Right lobe of liver (tissue), 6 donors: ENCODE measurements at regions not wholly inside any gene's neighbourhood (a gene's known extent, or its start where the extent isn't known, plus 50 kb on each side); places are given as distances from the start of the nearest gene placed in this dataset.

Experiments
- ATAC-seq, 4 donors: fragments of 200-7000 bp; cut with Tn5 transposase; one replicate each; pipeline ENCODE4 v1.9.1; 2020; ENCODE audit warnings: mild to moderate bottlenecking in 4 of 4, moderate library complexity in 4 of 4
- DNase-seq, 3 donors: peaks; one replicate each; pipeline ENCODE4 v3.0.0-alpha.2; 2020
- H3K27ac ChIP-seq, 3 donors: fragments of 200-600 bp; one replicate each; pipeline ENCODE4 v1.8.0; 2022
- H3K27me3 ChIP-seq, 2 donors: fragments of 200-600 bp; one replicate each; pipeline ENCODE4 v1.8.0; 2022
- H3K36me3 ChIP-seq, 4 donors: fragments of 200-600 bp; sonication (generic) in 1 of 4; one replicate each; pipeline versions ENCODE4 v1.5.1 to v1.8.0; 2017 to 2022; ENCODE audit warnings: control low read depth in 1 of 4
- H3K4me1 ChIP-seq, 4 donors: fragments of 200-600 bp; sonication (generic) in 1 of 4; one replicate each; pipeline versions ENCODE4 v1.5.1 to v1.8.0; 2017 to 2022; ENCODE audit warnings: control low read depth in 1 of 4
- H3K4me3 ChIP-seq, 3 donors: fragments of 200-600 bp; one replicate each; pipeline ENCODE4 v1.8.0; 2022
- H3K9me3 ChIP-seq, 4 donors: fragments of 200-600 bp; sonication (generic) in 1 of 4; one replicate each; pipeline versions ENCODE4 v1.5.1 to v1.8.0; 2017 to 2022; ENCODE audit warnings: control low read depth in 1 of 4
- CTCF ChIP-seq, 4 donors: fragments of 200-600 bp in 3 of 4; fragments of 450-650 bp in 1 of 4; IDR thresholded peaks; one replicate each; pipeline versions ENCODE4 v1.5.1 to v1.8.0; 2016 to 2022; ENCODE audit warnings: antibody characterized with exemption in 4 of 4, mild to moderate bottlenecking in 2 of 4
- POLR2A ChIP-seq: fragments of 450-650 bp; IDR thresholded peaks from one replicate; pipeline ENCODE4 v1.6.1; 2017; ENCODE audit warnings: antibody characterized with exemption, mild to moderate bottlenecking
- WGBS: methylation state at CpG from one replicate; pipeline ENCODE4 v1.1.6; 2018; ENCODE audit warnings: low coverage, low lambda C conversion rate; ENCODE audit not compliant: insufficient coverage; ENCODE audit errors: missing lambda C conversion rate; 5-methylcytosine and 5-hydroxymethylcytosine counted together
- intact Hi-C, 2 donors: fragments of 100-400 bp; cut with DNase I; formaldehyde crosslinking; loops; one replicate each; pipeline versions ENCODE4 v1.11.2 to v1.14.1; 2022
- donor health status: DM: no; HTN: yes; CAD: no.
- donor health status: DM: no; HTN: no; CAD: no.
- donor health status: DM: no; HTN: no; CAD: no.
- donor health status: DM: no; HTN: yes; CAD: no.
- donor health status: DM: no; HTN: yes; CAD: no.

GRCh38 chr16:16992975-16993765 lies 477.6 kb downstream of the XYLT1 start:
- Histone ChIP-seq H3K4me1 (no peaks in the 10 kb centered on the region), H3K36me3 (no peaks in the 10 kb centered on the region), H3K4me3 (no peak overlapping the region), H3K9me3 (no peaks in the 10 kb centered on the region), H3K27ac (no peak overlapping the region), H3K27me3 (no peaks in the 10 kb centered on the region)
- ATAC-seq (no peak), DNase-seq (no peak)
- WGBS, result 22% methylated on average over 13 of the region's 13 CpGs
- intact Hi-C loops, result no loop called here
- TF ChIP-seq CTCF (IDR thresholded peaks at IDR 0.05), result no peak
- TF ChIP-seq POLR2A, result no peak

GRCh38 chr16:16994831-16995230 lies 475.9 kb downstream of the XYLT1 start:
- ATAC-seq (no peak), DNase-seq (no peak)
- WGBS, result 52% methylated on average over 5 of the region's 5 CpGs
- TF ChIP-seq CTCF (IDR thresholded peaks at IDR 0.05), result no peak
- TF ChIP-seq POLR2A, result no peak
- Histone ChIP-seq H3K9me3 (no peaks in the 10 kb centered on the region), H3K4me1 (no peaks in the 10 kb centered on the region), H3K27ac (no peak overlapping the region), H3K4me3 (no peak overlapping the region), H3K36me3 (no peaks in the 10 kb centered on the region), H3K27me3 (no peaks in the 10 kb centered on the region)
- intact Hi-C loops, result no loop called here

GRCh38 chr16:16996827-16997226 lies 473.9 kb downstream of the XYLT1 start:
- no peak overlapping the region for H3K27ac ChIP-seq
- ATAC-seq (no peak), DNase-seq (no peak)
- WGBS, result 50% methylated on average over 3 of the region's 3 CpGs
- H3K4me1 ChIP-seq, result no peaks in the 10 kb centered on the region
- no peak overlapping the region for H3K4me3 ChIP-seq
- TF ChIP-seq POLR2A (no peak), CTCF (IDR thresholded peaks at IDR 0.05) (no peak)
- no peaks in the 10 kb centered on the region for H3K36me3 ChIP-seq
- no peaks in the 10 kb centered on the region for H3K27me3 ChIP-seq
- intact Hi-C loops, result no loop called here
- H3K9me3 ChIP-seq, result no peaks in the 10 kb centered on the region

GRCh38 chr16:16997349-16997748 lies 473.4 kb downstream of the XYLT1 start:
- H3K4me3 ChIP-seq, result no peak overlapping the region
- TF ChIP-seq CTCF (IDR thresholded peaks at IDR 0.05) (no peak), POLR2A (no peak)
- no peak overlapping the region for H3K27ac ChIP-seq
- ATAC-seq (no peak), DNase-seq (no peak)
- intact Hi-C loops, result no loop called here
- no peaks in the 10 kb centered on the region for H3K27me3 ChIP-seq
- H3K4me1 ChIP-seq, result no peaks in the 10 kb centered on the region
- H3K9me3 ChIP-seq, result no peaks in the 10 kb centered on the region
- WGBS, result 73% methylated on average over 5 of the region's 6 CpGs
- no peaks in the 10 kb centered on the region for H3K36me3 ChIP-seq
